GM23338 (cell line): ENCODE measurements at regions not wholly inside any gene's neighbourhood (a gene's known extent, or its start where the extent isn't known, plus 50 kb on each side); places are given as distances from the start of the nearest gene placed in this dataset.
"Not testable (repeated sequence)": the region's sequence is repeated elsewhere in the genome, so short reads cannot be mapped to it uniquely, and the experiment has no call there.

ENCODE experiments used
- ATAC-seq: fragments of 200-7000 bp; cut with Tn5 transposase; 3 replicates; pipeline ENCODE4 v1.9.1; 2020
- DNase-seq: peaks from one replicate; pipeline ENCODE4 v3.0.0-alpha.2; 2015; ENCODE audit warnings: low spot score
- H2AFZ ChIP-seq: fragments of 200-600 bp; sonication (generic); 2 replicates; pipeline ENCODE4 v1.8.0; 2016; ENCODE audit warnings: antibody characterized with exemption, mild to moderate bottlenecking, moderate library complexity
- H3F3A ChIP-seq: fragments of 200-600 bp; sonication (generic); replicated peaks from 2 replicates; pipeline ENCODE4 v1.8.0; 2017; ENCODE audit warnings: antibody characterized with exemption, mixed run types, low read depth
- H3K27ac ChIP-seq: fragments of 200-600 bp; sonication (generic); 2 replicates; pipeline ENCODE4 v1.6.1; 2016; ENCODE audit warnings: low read depth
- H3K27me3 ChIP-seq: fragments of 200-600 bp; sonication (generic); 2 replicates; pipeline ENCODE4 v1.8.0; 2016; ENCODE audit warnings: mild to moderate bottlenecking, mixed run types, moderate library complexity; ENCODE audit not compliant: insufficient read depth
- H3K36me3 ChIP-seq: fragments of 200-600 bp; sonication (generic); 2 replicates; pipeline ENCODE4 v1.8.0; 2016; ENCODE audit warnings: mild to moderate bottlenecking; ENCODE audit not compliant: insufficient read depth
- H3K4me1 ChIP-seq: fragments of 200-600 bp; sonication (generic); 2 replicates; pipeline ENCODE4 v1.8.0; 2016; ENCODE audit warnings: mild to moderate bottlenecking, moderate library complexity; ENCODE audit not compliant: insufficient read depth
- H3K4me2 ChIP-seq: fragments of 200-600 bp; sonication (generic); 2 replicates; pipeline ENCODE4 v1.7.1; 2017; ENCODE audit warnings: mixed run types
- H3K4me3 ChIP-seq: fragments of 200-600 bp; sonication (generic); 2 replicates; pipeline ENCODE4 v1.6.1; 2016; ENCODE audit warnings: mixed run types
- H3K79me2 ChIP-seq: fragments of 200-600 bp; sonication (generic); replicated peaks from 2 replicates; pipeline ENCODE4 v1.8.0; 2017; ENCODE audit warnings: mild to moderate bottlenecking; ENCODE audit not compliant: insufficient read depth
- H3K9me2 ChIP-seq: fragments of 200-600 bp; sonication (generic); 2 replicates; pipeline ENCODE4 v1.8.0; 2017; ENCODE audit not compliant: insufficient read depth
- H4K20me1 ChIP-seq: fragments of 200-600 bp; sonication (generic); replicated peaks from 2 replicates; pipeline ENCODE4 v1.8.0; 2017; ENCODE audit warnings: mild to moderate bottlenecking; ENCODE audit not compliant: insufficient read depth
- H3K27ac Mint-ChIP-seq: 2 replicates; pipeline ENCODE4 v1.8.0; 2020; ENCODE audit warnings: inconsistent platforms, mild to moderate bottlenecking, moderate library complexity, mixed read lengths
- H3K27me3 Mint-ChIP-seq: 3 replicates; pipeline ENCODE4 v1.8.0; 2022; ENCODE audit warnings: low read depth, mild to moderate bottlenecking, moderate library complexity, mixed read lengths, inconsistent platforms; ENCODE audit not compliant: insufficient read depth, poor library complexity
- H3K36me3 Mint-ChIP-seq: 3 replicates; pipeline ENCODE4 v1.8.0; 2021; ENCODE audit warnings: low read depth, mild to moderate bottlenecking, inconsistent platforms, moderate library complexity, mixed read lengths
- H3K4me1 Mint-ChIP-seq: 3 replicates; pipeline ENCODE4 v1.8.0; 2020; ENCODE audit warnings: mild to moderate bottlenecking, inconsistent platforms, mixed read lengths
- H3K4me3 Mint-ChIP-seq: 3 replicates; pipeline ENCODE4 v1.8.0; 2021; ENCODE audit warnings: moderate library complexity, mild to moderate bottlenecking, inconsistent platforms, mixed read lengths
- H3K9me3 Mint-ChIP-seq: 3 replicates; pipeline ENCODE4 v1.8.0; 2020; ENCODE audit warnings: moderate library complexity, mild to moderate bottlenecking, inconsistent platforms, mixed read lengths
- CREB1 ChIP-seq: fragments of 250-450 bp; sonication (Bioruptor Pico); IDR thresholded peaks from 2 replicates; pipeline ENCODE4 v1.5.0; 2020; ENCODE audit warnings: low read depth, mild to moderate bottlenecking, moderate library complexity
- EZH2 ChIP-seq: fragments of 200-600 bp; sonication (generic); IDR thresholded peaks from one replicate; pipeline ENCODE4 v1.8.0; 2017; ENCODE audit warnings: antibody characterized with exemption, mild to moderate bottlenecking, low read depth; ENCODE audit not compliant: unreplicated experiment
- NANOG ChIP-seq: IDR thresholded peaks from 2 replicates; pipeline ENCODE4 v1.6.1; 2016; ENCODE audit warnings: antibody characterized with exemption, borderline replicate concordance
- POLR2AphosphoS5 ChIP-seq: IDR thresholded peaks from 2 replicates; pipeline ENCODE4 v1.6.1; 2016; ENCODE audit warnings: antibody characterized with exemption, low read depth
- REST ChIP-seq: IDR thresholded peaks from one replicate; pipeline ENCODE4 v1.6.1; 2018; ENCODE audit warnings: antibody characterized with exemption; ENCODE audit not compliant: unreplicated experiment
- STAT1 ChIP-seq: IDR thresholded peaks from one replicate; pipeline ENCODE4 v1.6.1; 2016; ENCODE audit warnings: antibody characterized with exemption; ENCODE audit not compliant: unreplicated experiment
- ZNF114 ChIP-seq: fragments of 250-450 bp; sonication (Bioruptor Pico); IDR thresholded peaks from 2 replicates; pipeline ENCODE4 v1.5.0; 2020; ENCODE audit warnings: mild to moderate bottlenecking, moderate library complexity
- ZNF331 ChIP-seq: fragments of 250-450 bp; sonication (Bioruptor Pico); IDR thresholded peaks from 2 replicates; pipeline ENCODE4 v1.5.0; 2020; ENCODE audit warnings: low read depth, mild to moderate bottlenecking, moderate library complexity
- ZNF462 ChIP-seq: fragments of 250-450 bp; sonication (Bioruptor Pico); IDR thresholded peaks from 2 replicates; pipeline ENCODE4 v1.5.0; 2020; ENCODE audit warnings: mild to moderate bottlenecking, moderate library complexity

GRCh38 chr1:221045151-221045550, 165.9 kb downstream of the HLX start (continued):
- TF ChIP-seq STAT1 (no peak), ZNF114 (CRISPR knock-in tag) (no peak)

GRCh38 chr1:221045842-221046831, 166.9 kb downstream of the HLX start:
- DNase-seq: no peak
- H3K27ac ChIP-seq: no peak overlapping the region
- H3K36me3 ChIP-seq: no peaks in the 10 kb centered on the region
- no peak overlapping the region for H3K4me3 ChIP-seq
- Mint-ChIP-seq H3K9me3 (peaks cover 8% of the 10 kb centered on the region; the same call in 1 of the 3 replicates), H3K27ac (no peak overlapping the region), H3K27me3 (peaks cover 2% of the 10 kb centered on the region), H3K36me3 (no peaks in the 10 kb centered on the region), H3K4me3 (no peak overlapping the region), H3K4me1 (no peaks in the 10 kb centered on the region; the same call in 1 of the 3 replicates)
- no peak for TF ChIP-seq NANOG
- no peak for TF ChIP-seq ZNF331 (CRISPR knock-in tag)
- TF ChIP-seq ZNF462: no peak
- TF ChIP-seq CREB1 (CRISPR knock-in tag): no peak
- TF ChIP-seq EZH2: no peak
- TF ChIP-seq POLR2AphosphoS5: no peak
- no peak for TF ChIP-seq ZNF114 (CRISPR knock-in tag)
- no peak for TF ChIP-seq REST
- H3K4me1 ChIP-seq: no peaks in the 10 kb centered on the region
- no peaks in the 10 kb centered on the region for H3F3A ChIP-seq
- ATAC-seq: no peak
- no peaks in the 10 kb centered on the region for H3K27me3 ChIP-seq
- H3K79me2 ChIP-seq: no peaks in the 10 kb centered on the region
- no peak overlapping the region for H3K4me2 ChIP-seq
- peak overlapping the region; percentile 89; the same call in 1 of the 2 replicates for H2AFZ ChIP-seq
- H3K9me2 ChIP-seq: no peaks in the 10 kb centered on the region
- no peaks in the 10 kb centered on the region for H4K20me1 ChIP-seq

GRCh38 chr1:221051391-221051790, 172.1 kb downstream of the HLX start:
- not testable (repeated sequence) for H3K4me2 ChIP-seq, H3K9me2 ChIP-seq, H3K79me2 ChIP-seq, H3K36me3 ChIP-seq, H3K36me3 Mint-ChIP-seq, H3K4me1 ChIP-seq, DNase-seq, H2AFZ ChIP-seq, H3K27me3 Mint-ChIP-seq, H3K4me3 ChIP-seq, H3K4me1 Mint-ChIP-seq, H3K27me3 ChIP-seq, H3K4me3 Mint-ChIP-seq, ATAC-seq, H3K27ac ChIP-seq, H3K27ac Mint-ChIP-seq, H4K20me1 ChIP-seq, H3F3A ChIP-seq
- H3K9me3 Mint-ChIP-seq: peaks cover 12% of the 10 kb centered on the region; the same call in 2 of the 3 replicates
